HL-60 (cell line): ENCODE measurements at regions not wholly inside any gene's neighbourhood (a gene's known extent, or its start where the extent isn't known, plus 50 kb on each side); places are given as distances from the start of the nearest gene placed in this dataset.

Source experiments
- CTCF ChIP-seq: IDR thresholded peaks from one replicate; pipeline ENCODE4 v1.5.1; 2011; ENCODE audit warnings: low read length, control low read depth, inconsistent platforms; ENCODE audit not compliant: insufficient read depth
- GABPA ChIP-seq: IDR thresholded peaks from 2 replicates; pipeline ENCODE4 v1.6.1; 2012; ENCODE audit warnings: low read depth
- POLR2AphosphoS5 ChIP-seq: IDR thresholded peaks from 2 replicates; pipeline ENCODE4 v1.6.1; 2012; ENCODE audit warnings: low read depth
- SPI1 ChIP-seq: IDR thresholded peaks from 2 replicates; pipeline ENCODE4 v1.6.1; 2012; ENCODE audit warnings: low read depth, mild to moderate bottlenecking, borderline replicate concordance
- TF ChIP-seq, protein P1 (sequence below): IDR thresholded peaks from 2 replicates; pipeline ENCODE4 v1.6.1; 2012; ENCODE audit warnings: low read depth; ENCODE audit not compliant: insufficient replicate concordance

DNA sequence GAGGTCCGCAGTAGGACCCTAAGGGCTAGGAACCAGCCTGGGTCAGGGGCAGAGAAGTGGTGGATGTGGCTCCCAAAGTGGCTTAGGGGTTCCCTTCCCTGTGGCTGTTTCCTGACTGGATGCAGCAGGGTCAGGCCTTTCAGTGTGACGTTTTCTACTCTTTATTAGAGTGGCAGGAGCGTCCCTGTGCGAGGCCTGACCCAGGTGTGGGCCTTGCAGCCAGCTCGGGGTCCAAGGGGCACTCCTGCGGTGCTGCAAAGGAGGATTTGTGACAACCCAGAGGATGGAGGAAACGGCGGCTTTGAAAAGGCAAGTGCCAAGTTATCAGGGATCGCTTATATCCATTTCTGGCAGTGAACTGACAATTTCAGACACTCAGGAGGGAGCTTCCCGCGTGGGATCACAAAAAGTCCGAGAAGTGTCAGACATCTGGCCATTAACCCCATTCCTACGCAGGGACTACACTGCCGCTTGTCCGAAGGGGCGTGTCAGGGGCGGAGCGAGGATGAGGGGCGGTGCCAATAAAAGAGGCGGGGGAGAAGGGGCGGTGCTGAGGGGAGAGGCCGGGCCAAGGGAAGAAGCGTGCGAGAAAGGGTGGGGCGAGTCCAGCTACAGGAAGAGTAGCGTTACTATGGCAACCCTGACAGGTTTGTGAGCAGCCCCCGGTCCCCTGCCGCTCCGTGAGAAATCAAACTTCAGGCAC, 98.8 kb upstream of the ZNF722 start:
- TF ChIP-seq CTCF (no peak), POLR2AphosphoS5 (no peak), SPI1 (no peak), GABPA (no peak)
- TF ChIP-seq, protein P1, sequence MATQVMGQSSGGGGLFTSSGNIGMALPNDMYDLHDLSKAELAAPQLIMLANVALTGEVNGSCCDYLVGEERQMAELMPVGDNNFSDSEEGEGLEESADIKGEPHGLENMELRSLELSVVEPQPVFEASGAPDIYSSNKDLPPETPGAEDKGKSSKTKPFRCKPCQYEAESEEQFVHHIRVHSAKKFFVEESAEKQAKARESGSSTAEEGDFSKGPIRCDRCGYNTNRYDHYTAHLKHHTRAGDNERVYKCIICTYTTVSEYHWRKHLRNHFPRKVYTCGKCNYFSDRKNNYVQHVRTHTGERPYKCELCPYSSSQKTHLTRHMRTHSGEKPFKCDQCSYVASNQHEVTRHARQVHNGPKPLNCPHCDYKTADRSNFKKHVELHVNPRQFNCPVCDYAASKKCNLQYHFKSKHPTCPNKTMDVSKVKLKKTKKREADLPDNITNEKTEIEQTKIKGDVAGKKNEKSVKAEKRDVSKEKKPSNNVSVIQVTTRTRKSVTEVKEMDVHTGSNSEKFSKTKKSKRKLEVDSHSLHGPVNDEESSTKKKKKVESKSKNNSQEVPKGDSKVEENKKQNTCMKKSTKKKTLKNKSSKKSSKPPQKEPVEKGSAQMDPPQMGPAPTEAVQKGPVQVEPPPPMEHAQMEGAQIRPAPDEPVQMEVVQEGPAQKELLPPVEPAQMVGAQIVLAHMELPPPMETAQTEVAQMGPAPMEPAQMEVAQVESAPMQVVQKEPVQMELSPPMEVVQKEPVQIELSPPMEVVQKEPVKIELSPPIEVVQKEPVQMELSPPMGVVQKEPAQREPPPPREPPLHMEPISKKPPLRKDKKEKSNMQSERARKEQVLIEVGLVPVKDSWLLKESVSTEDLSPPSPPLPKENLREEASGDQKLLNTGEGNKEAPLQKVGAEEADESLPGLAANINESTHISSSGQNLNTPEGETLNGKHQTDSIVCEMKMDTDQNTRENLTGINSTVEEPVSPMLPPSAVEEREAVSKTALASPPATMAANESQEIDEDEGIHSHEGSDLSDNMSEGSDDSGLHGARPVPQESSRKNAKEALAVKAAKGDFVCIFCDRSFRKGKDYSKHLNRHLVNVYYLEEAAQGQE, result no peak
